Glomerular visceral epithelial cell (primary cell): ENCODE measurements at regions not wholly inside any gene's neighbourhood (a gene's known extent, or its start where the extent isn't known, plus 50 kb on each side); places are given as distances from the start of the nearest gene placed in this dataset.

Source experiments
- DNase-seq: peaks from one replicate; pipeline ENCODE4 v3.0.0-alpha.2; 2016; ENCODE audit errors: extremely low spot score

GRCh38 chr3:144294659-144295538 is 323.3 kb downstream of the DIPK2A start:
- DNase-seq: no peak

GRCh38 chr3:144295613-144296012 is 324.0 kb downstream of the DIPK2A start:
- DNase-seq: no peak

GRCh38 chr3:144296808-144297207 is 325.2 kb downstream of the DIPK2A start:
- DNase-seq: no peak

- DNase-seq: no peak
Measured at GRCh38 chr3:144301863-144302262, 330.2 kb downstream of the DIPK2A start.

GRCh38 chr3:144307951-144308350 is 336.3 kb downstream of the DIPK2A start:
- no peak for DNase-seq

- no peak for DNase-seq
Measured at GRCh38 chr3:144308396-144308795, 336.8 kb downstream of the DIPK2A start.

GRCh38 chr3:144312702-144313101 is 341.1 kb downstream of the DIPK2A start:
- DNase-seq: no peak

GRCh38 chr3:144314946-144315345 is 343.3 kb downstream of the DIPK2A start:
- DNase-seq: no peak

GRCh38 chr3:144317961-144318360 is 346.3 kb downstream of the DIPK2A start:
- no peak for DNase-seq

GRCh38 chr3:144324076-144324475 is 352.5 kb downstream of the DIPK2A start:
- no peak for DNase-seq

GRCh38 chr3:144332868-144333267 is 361.2 kb downstream of the DIPK2A start:
- DNase-seq: no peak

- DNase-seq: no peak
Measured at GRCh38 chr3:144341471-144341870, 369.8 kb downstream of the DIPK2A start.

GRCh38 chr3:144343343-144343742 is 371.7 kb downstream of the DIPK2A start:
- DNase-seq: no peak

- no peak for DNase-seq
Measured at GRCh38 chr3:144343777-144344176, 372.2 kb downstream of the DIPK2A start.

- no peak for DNase-seq
Measured at GRCh38 chr3:144344925-144345548, 373.4 kb downstream of the DIPK2A start.

GRCh38 chr3:144350125-144350524 is 378.5 kb downstream of the DIPK2A start:
- DNase-seq: no peak

- no peak for DNase-seq
Measured at GRCh38 chr3:144351011-144351410, 379.4 kb downstream of the DIPK2A start.

- DNase-seq: no peak
Measured at GRCh38 chr3:144351773-144352365, 380.2 kb downstream of the DIPK2A start.

- no peak for DNase-seq
Measured at GRCh38 chr3:144358191-144358590, 386.6 kb downstream of the DIPK2A start.

GRCh38 chr3:144361002-144361401 is 389.4 kb downstream of the DIPK2A start:
- DNase-seq: no peak

- no peak for DNase-seq
Measured at GRCh38 chr3:144362126-144362525, 390.5 kb downstream of the DIPK2A start.

- DNase-seq: no peak
Measured at GRCh38 chr3:144363856-144364255, 392.2 kb downstream of the DIPK2A start.

- DNase-seq: no peak
Measured at GRCh38 chr3:144364737-144365136, 393.1 kb downstream of the DIPK2A start.
